HG02981 (cell line): ENCODE measurements at regions not wholly inside any gene's neighbourhood (a gene's known extent, or its start where the extent isn't known, plus 50 kb on each side); places are given as distances from the start of the nearest gene placed in this dataset.

Source experiments
- ATAC-seq: cut with Tn5 transposase; IDR thresholded peaks from one replicate; pipeline ENCODE4 v1.9.1; 2021; ENCODE audit warnings: mild to moderate bottlenecking, moderate library complexity; ENCODE audit not compliant: unreplicated experiment

- ATAC-seq: no peak
These were observed 123.8 kb upstream of the GGTLC1 start for GRCh38 chr20:24112360-24112759.

- no peak for ATAC-seq
These were observed 123.3 kb upstream of the GGTLC1 start for GRCh38 chr20:24111858-24112257.

- ATAC-seq: no peak
These were observed 121.0 kb upstream of the GGTLC1 start for GRCh38 chr20:24109537-24109936.

- no peak for ATAC-seq
These were observed 120.4 kb upstream of the GGTLC1 start for GRCh38 chr20:24109008-24109407.

GRCh38 chr20:24108581-24108980, 120.0 kb upstream of the GGTLC1 start:
- ATAC-seq: no peak

GRCh38 chr20:24106801-24107445, 118.3 kb upstream of the GGTLC1 start:
- ATAC-seq: no peak

- ATAC-seq: no peak
These were observed 117.7 kb upstream of the GGTLC1 start for GRCh38 chr20:24106150-24106800.

- ATAC-seq: no peak
These were observed 114.3 kb upstream of the GGTLC1 start for GRCh38 chr20:24102749-24103333.

GRCh38 chr20:24102290-24102689, 113.7 kb upstream of the GGTLC1 start:
- ATAC-seq: no peak

- peak; percentile 77 for ATAC-seq
These were observed 111.9 kb upstream of the GGTLC1 start for GRCh38 chr20:24100370-24101011.

GRCh38 chr20:24098886-24099285, 110.3 kb upstream of the GGTLC1 start:
- no peak for ATAC-seq

- ATAC-seq: no peak
These were observed 109.1 kb upstream of the GGTLC1 start for GRCh38 chr20:24097506-24098245.

- ATAC-seq: no peak
These were observed 108.4 kb upstream of the GGTLC1 start for GRCh38 chr20:24096864-24097450.

- ATAC-seq: no peak
These were observed 107.7 kb upstream of the GGTLC1 start for GRCh38 chr20:24096264-24096663.

- ATAC-seq: no peak
These were observed 107.2 kb upstream of the GGTLC1 start for GRCh38 chr20:24095756-24096155.

GRCh38 chr20:24095303-24095702, 106.7 kb upstream of the GGTLC1 start:
- no peak for ATAC-seq

GRCh38 chr20:24089576-24089975, 101.0 kb upstream of the GGTLC1 start:
- no peak for ATAC-seq

GRCh38 chr20:24086121-24086520, 97.5 kb upstream of the GGTLC1 start:
- ATAC-seq: no peak

GRCh38 chr20:24084281-24084680, 95.7 kb upstream of the GGTLC1 start:
- ATAC-seq: no peak

- no peak for ATAC-seq
These were observed 92.5 kb upstream of the GGTLC1 start for GRCh38 chr20:24081077-24081476.
